Cerebellar cortex (tissue), 1 donor: ENCODE measurements at regions not wholly inside any gene's neighbourhood (a gene's known extent, or its start where the extent isn't known, plus 50 kb on each side); places are given as distances from the start of the nearest gene placed in this dataset.

Source experiments
- DNase-seq: peaks from one replicate; pipeline ENCODE4 v3.0.0-alpha.2; 2015; ENCODE audit warnings: low spot score

- DNase-seq: no peak
Measured at GRCh38 chr14:86902176-86902950, 1090.6 kb downstream of the GALC start.

- DNase-seq: no peak
Measured at GRCh38 chr14:86897704-86898513, 1095.1 kb downstream of the GALC start.

GRCh38 chr14:86897224-86897623 lies 1095.8 kb downstream of the GALC start:
- DNase-seq: no peak

GRCh38 chr14:86896701-86897100 lies 1096.3 kb downstream of the GALC start:
- DNase-seq: no peak

- DNase-seq: no peak
Measured at GRCh38 chr14:86892152-86892956, 1100.6 kb downstream of the GALC start.

- DNase-seq: no peak
Measured at GRCh38 chr14:86885280-86885679, 1107.7 kb downstream of the GALC start.

DNA sequence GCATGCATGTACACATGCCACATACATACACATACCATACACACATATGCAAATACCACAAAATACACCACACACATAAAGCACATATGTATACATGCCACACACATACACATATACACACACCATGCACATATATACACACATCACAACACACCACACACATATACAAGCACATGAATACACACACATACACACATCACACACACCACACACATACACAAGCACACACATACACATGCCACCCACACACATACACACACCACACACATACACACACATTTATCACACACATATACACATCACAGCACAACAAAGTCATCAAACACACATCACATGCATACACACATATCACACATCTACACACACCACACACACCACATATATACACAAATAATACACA lies 1108.5 kb downstream of the GALC start:
- DNase-seq: no peak

- no peak for DNase-seq
Measured at GRCh38 chr14:86882818-86883217, 1110.2 kb downstream of the GALC start.

GRCh38 chr14:86865934-86866333 lies 1127.0 kb downstream of the GALC start:
- DNase-seq: no peak

DNA sequence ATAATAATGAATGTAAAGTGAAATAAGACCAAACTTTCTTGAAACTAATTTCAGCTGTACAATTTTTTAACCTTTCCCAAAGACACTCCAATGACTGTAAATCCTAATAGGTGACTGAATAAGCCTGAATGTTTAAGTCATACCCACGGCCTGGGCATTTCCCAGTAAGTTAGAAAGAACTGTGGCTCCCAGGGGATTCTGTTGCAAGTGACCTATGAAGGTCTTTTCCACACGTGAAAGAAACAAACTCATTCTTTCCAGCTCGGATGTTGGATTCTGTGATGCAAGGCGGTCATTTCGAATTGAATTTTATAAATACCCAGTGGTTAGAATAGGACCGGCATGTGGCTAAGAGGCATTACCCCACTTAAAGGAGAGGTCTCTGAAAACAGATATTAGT lies 1134.4 kb downstream of the GALC start:
- no peak for DNase-seq

- no peak for DNase-seq
Measured at GRCh38 chr14:86858031-86858430, 1135.0 kb downstream of the GALC start.

DNA sequence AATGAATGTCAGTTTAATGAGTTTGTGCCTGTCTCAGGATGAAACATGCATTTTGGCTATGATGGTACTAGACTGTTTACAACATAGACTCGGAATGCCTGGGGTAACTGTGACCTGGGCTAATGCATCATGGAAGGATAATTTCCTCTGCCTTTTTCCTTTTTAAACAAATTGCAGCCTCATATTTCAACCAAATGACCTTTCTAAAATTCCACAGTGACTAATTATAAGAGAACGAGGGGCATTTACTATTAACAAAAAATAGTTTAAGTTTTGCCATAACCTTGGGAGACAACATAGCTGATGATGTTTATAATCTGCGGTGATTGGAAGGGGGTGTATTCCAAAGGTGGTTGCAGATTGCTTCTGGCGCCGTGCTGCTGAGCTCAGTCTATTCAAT lies 1140.5 kb downstream of the GALC start:
- DNase-seq: no peak

GRCh38 chr14:86847140-86847539 lies 1145.8 kb downstream of the GALC start:
- no peak for DNase-seq

- DNase-seq: no peak
Measured at GRCh38 chr14:86838363-86838762, 1154.6 kb downstream of the GALC start.

GRCh38 chr14:86826661-86827060 lies 1166.3 kb downstream of the GALC start:
- DNase-seq: no peak

- DNase-seq: no peak
Measured at GRCh38 chr14:86824167-86824566, 1168.8 kb downstream of the GALC start.

DNA sequence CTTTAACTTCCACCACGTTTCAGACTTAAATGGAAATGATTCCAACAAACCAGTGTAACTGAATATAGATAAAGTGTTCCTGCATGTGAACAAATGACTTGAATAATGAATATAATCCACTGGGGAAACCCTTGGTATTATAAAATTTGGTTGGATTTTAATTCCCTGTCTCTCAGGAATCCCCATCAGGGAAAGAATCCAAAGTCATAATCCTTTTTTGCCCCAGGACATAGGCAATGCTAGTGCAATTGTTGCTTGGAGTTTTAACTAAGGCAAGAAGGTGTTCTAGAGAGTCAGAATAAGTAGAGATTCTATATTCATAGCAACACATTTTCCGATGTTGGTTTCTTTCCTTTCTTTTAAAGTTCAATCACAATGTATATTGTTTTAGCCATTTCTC lies 1169.4 kb downstream of the GALC start:
- no peak for DNase-seq

DNA sequence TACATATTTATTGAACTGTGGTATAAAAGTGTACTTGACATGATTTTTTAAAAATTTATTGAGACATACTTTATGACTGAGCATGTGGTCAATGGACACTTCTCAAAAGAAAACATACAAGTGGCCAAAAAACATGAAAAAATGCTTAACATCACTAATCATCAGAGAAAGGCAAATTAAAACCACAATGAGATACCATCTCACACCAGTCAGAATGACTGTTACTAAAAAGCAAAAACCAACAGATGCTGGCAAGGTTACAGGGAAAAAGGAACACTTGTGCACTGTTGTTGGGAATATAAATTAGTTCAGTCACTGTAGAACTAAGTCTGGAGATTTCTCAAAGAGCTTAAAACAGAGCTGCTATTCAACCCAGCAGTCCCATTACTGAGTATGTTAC lies 1177.6 kb downstream of the GALC start:
- no peak for DNase-seq

DNA sequence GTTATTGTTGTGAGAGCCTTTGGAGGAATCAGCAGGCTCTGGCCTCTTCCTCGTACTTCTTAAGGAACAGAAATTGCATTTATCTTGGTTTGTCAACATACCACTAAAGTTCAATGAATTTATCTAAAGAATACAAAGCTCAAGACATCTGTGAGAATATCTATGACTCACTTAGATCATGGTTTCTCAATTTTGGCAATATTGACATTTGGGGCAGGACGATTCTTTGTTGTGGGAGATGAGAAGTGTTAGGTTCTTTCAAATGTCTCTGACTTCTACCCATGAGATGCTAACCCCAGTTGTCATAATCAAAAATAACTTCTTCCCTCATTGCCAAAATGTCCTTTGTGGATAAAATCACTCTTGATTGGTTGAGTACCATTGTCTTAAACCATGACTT lies 1190.3 kb downstream of the GALC start:
- DNase-seq: no peak

GRCh38 chr14:86799244-86799647 lies 1193.7 kb downstream of the GALC start:
- DNase-seq: no peak

DNA sequence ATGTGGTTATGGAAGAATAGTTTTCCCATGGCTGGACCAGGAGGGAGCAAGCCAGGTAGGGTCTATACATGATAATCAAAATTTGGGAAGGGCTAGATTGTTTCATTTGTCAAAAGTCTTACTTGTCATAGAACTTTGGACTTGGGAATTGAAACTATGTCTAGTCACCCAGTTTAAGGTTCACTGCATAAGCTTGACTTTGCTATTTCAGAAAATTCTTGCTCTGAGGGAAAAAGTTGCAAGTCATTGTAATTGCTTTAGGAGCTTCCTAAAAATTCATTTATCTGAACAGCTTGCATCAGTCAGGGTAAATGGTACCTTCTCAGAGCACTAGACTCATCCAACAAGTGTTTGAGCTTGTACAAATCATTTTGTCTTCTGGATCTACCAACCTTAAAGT lies 1194.7 kb downstream of the GALC start:
- no peak for DNase-seq

GRCh38 chr14:86797075-86797351 lies 1196.0 kb downstream of the GALC start:
- no peak for DNase-seq
